Smooth muscle cell (in vitro differentiated cells): ENCODE measurements at regions not wholly inside any gene's neighbourhood (a gene's known extent, or its start where the extent isn't known, plus 50 kb on each side); places are given as distances from the start of the nearest gene placed in this dataset.

Experiments
- DNase-seq: peaks from one replicate; lab custom pipeline; 2025; ENCODE audit not compliant: unreplicated experiment; lab: John Stamatoyannopoulos, UW
- H2AFZ ChIP-seq: fragments of 200-600 bp; sonication (generic); 2 replicates; pipeline ENCODE4 v1.6.0; 2016; ENCODE audit warnings: antibody characterized with exemption, low read depth, mild to moderate bottlenecking
- H3F3A ChIP-seq: fragments of 200-600 bp; sonication (generic); 2 replicates; pipeline ENCODE4 v1.6.0; 2017; ENCODE audit warnings: antibody characterized with exemption, low read depth
- H3K27ac ChIP-seq: fragments of 200-600 bp; sonication (generic); 2 replicates; pipeline ENCODE4 v1.5.1; 2016; ENCODE audit warnings: low read depth, mild to moderate bottlenecking
- H3K27me3 ChIP-seq: fragments of 200-600 bp; sonication (generic); 2 replicates; pipeline ENCODE4 v1.6.1; 2016; ENCODE audit warnings: low read depth, mild to moderate bottlenecking
- H3K36me3 ChIP-seq: fragments of 200-600 bp; sonication (generic); 2 replicates; pipeline ENCODE4 v1.5.1; 2016; ENCODE audit warnings: low read depth
- H3K4me1 ChIP-seq: fragments of 200-600 bp; sonication (generic); 2 replicates; pipeline ENCODE4 v1.5.1; 2016; ENCODE audit warnings: low read depth
- H3K4me2 ChIP-seq: fragments of 200-600 bp; sonication (generic); 2 replicates; pipeline ENCODE4 v1.6.0; 2016; ENCODE audit warnings: mild to moderate bottlenecking
- H3K4me3 ChIP-seq: fragments of 200-600 bp; sonication (generic); 2 replicates; pipeline ENCODE4 v1.5.1; 2016; ENCODE audit warnings: mild to moderate bottlenecking
- H3K79me2 ChIP-seq: fragments of 200-600 bp; sonication (generic); 2 replicates; pipeline ENCODE4 v1.6.0; 2016; ENCODE audit warnings: low read depth, mild to moderate bottlenecking
- H3K9ac ChIP-seq: fragments of 200-600 bp; sonication (generic); 2 replicates; pipeline ENCODE4 v1.6.0; 2016; ENCODE audit warnings: low read depth
- H3K9me3 ChIP-seq: fragments of 200-600 bp; sonication (generic); replicated peaks from 2 replicates; pipeline ENCODE4 v1.5.1; 2016; ENCODE audit warnings: low read depth
- H4K20me1 ChIP-seq: fragments of 200-600 bp; sonication (generic); 2 replicates; pipeline ENCODE4 v1.6.0; 2016; ENCODE audit warnings: low read depth
- WGBS: methylation state at CpG from one replicate; pipeline ENCODE4 v1.1.7; 2016; ENCODE audit warnings: low lambda C conversion rate; 5-methylcytosine and 5-hydroxymethylcytosine counted together
- TF ChIP-seq, protein P1 (sequence below): fragments of 200-600 bp; sonication (generic); IDR thresholded peaks from 2 replicates; pipeline ENCODE4 v1.5.1; 2017; ENCODE audit warnings: borderline replicate concordance, mild to moderate bottlenecking, antibody characterized with exemption; ENCODE audit not compliant: insufficient read depth, poor library complexity, severe bottlenecking

- TF ChIP-seq, protein P1, sequence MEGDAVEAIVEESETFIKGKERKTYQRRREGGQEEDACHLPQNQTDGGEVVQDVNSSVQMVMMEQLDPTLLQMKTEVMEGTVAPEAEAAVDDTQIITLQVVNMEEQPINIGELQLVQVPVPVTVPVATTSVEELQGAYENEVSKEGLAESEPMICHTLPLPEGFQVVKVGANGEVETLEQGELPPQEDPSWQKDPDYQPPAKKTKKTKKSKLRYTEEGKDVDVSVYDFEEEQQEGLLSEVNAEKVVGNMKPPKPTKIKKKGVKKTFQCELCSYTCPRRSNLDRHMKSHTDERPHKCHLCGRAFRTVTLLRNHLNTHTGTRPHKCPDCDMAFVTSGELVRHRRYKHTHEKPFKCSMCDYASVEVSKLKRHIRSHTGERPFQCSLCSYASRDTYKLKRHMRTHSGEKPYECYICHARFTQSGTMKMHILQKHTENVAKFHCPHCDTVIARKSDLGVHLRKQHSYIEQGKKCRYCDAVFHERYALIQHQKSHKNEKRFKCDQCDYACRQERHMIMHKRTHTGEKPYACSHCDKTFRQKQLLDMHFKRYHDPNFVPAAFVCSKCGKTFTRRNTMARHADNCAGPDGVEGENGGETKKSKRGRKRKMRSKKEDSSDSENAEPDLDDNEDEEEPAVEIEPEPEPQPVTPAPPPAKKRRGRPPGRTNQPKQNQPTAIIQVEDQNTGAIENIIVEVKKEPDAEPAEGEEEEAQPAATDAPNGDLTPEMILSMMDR, result no peak
- Histone ChIP-seq H4K20me1 (no peaks in the 10 kb centered on the region), H2AFZ (no peak overlapping the region), H3K4me3 (no peak overlapping the region), H3F3A (no peaks in the 10 kb centered on the region), H3K4me1 (no peaks in the 10 kb centered on the region), H3K79me2 (no peaks in the 10 kb centered on the region), H3K9me3 (no peaks in the 10 kb centered on the region), H3K9ac (no peak overlapping the region), H3K4me2 (no peak overlapping the region), H3K36me3 (no peaks in the 10 kb centered on the region), H3K27ac (no peak overlapping the region), H3K27me3 (no peaks in the 10 kb centered on the region)
- 91% methylated on average over 1 of the region's 1 CpG for WGBS
- DNase-seq, result no peak
Measured at GRCh38 chr2:19139386-19139785, 219.0 kb downstream of the OSR1 start.

DNA sequence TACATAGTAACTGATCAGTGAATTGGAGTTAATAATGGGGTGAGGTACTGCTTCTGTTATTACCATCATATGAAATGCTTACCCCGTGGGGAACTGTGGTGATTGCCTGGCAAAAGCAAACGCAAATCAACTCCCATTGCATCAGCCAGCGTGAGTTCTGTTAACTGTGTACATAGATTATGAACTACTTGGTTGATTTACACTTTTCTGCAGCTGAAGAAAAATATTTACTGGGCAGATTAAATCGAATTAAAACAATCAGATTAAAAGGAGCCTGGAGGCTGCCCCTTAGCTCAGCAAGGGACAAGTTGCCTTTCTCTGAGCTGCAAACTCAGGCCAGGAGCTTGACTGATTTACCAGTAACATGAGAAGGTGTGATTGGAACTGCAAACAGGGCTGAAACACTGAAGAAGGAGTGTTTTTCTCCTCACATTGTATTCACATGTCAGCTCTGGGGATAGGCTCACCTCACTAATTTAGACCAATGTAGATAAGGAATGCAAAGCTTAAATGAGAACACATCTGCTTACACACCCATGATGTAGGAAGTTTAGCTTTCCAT is 220.1 kb downstream of the OSR1 start:
- Histone ChIP-seq H4K20me1 (no peaks in the 10 kb centered on the region), H3K4me2 (no peak overlapping the region), H3K9me3 (no peaks in the 10 kb centered on the region), H3K79me2 (no peaks in the 10 kb centered on the region), H2AFZ (no peak overlapping the region), H3K4me1 (no peaks in the 10 kb centered on the region), H3K27ac (no peak overlapping the region), H3K9ac (no peak overlapping the region), H3K4me3 (no peak overlapping the region), H3K27me3 (no peaks in the 10 kb centered on the region), H3K36me3 (no peaks in the 10 kb centered on the region), H3F3A (no peaks in the 10 kb centered on the region)
- TF ChIP-seq, protein P1, result no peak
- WGBS, result 57% methylated on average over 4 of the region's 4 CpGs
- no peak for DNase-seq

DNA sequence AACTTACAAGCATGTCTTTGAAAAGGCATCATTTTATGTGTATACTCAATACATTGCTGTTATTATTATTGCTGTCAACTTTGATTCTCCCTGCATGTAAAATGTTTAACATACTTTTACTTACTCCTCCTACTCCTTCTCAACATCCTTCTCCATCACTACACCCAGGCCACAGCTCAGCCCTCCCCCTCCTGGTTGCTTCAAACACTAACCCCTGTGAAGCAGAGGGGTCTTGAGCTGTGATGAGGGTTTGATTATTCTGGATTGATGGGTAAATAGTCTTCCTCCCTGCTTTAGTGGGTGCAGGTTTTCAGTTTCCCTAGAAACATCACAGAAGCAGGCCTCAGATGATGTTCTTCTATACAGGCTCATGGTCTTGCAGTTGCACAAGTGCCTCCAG is 221.0 kb downstream of the OSR1 start:
- Histone ChIP-seq H2AFZ (no peak overlapping the region), H3K4me3 (no peak overlapping the region), H3K9me3 (no peaks in the 10 kb centered on the region)

GRCh38 chr2:19132967-19133366 is 225.5 kb downstream of the OSR1 start:
- WGBS, result 90% methylated on average over 2 of the region's 2 CpGs
- H3K4me1 ChIP-seq, result peaks cover 5% of the 10 kb centered on the region
- H3K9ac ChIP-seq, result no peak overlapping the region
- no peak overlapping the region for H2AFZ ChIP-seq
- no peaks in the 10 kb centered on the region for H3K27me3 ChIP-seq
- H3K27ac ChIP-seq, result no peak overlapping the region
- TF ChIP-seq, protein P1, result no peak
- no peak overlapping the region for H3K4me3 ChIP-seq
- no peaks in the 10 kb centered on the region for H3F3A ChIP-seq
- no peaks in the 10 kb centered on the region for H3K36me3 ChIP-seq
- H4K20me1 ChIP-seq, result no peaks in the 10 kb centered on the region
- no peaks in the 10 kb centered on the region for H3K79me2 ChIP-seq
- H3K4me2 ChIP-seq, result no peak overlapping the region
- no peak for DNase-seq
- no peaks in the 10 kb centered on the region for H3K9me3 ChIP-seq

More for the DNA sequence above, 221.0 kb downstream of the OSR1 start:
- no peaks in the 10 kb centered on the region for H3K36me3 ChIP-seq
- TF ChIP-seq, protein P1, result no peak
- no peak overlapping the region for H3K9ac ChIP-seq
- DNase-seq, result no peak
- H3K27me3 ChIP-seq, result no peaks in the 10 kb centered on the region
- no peaks in the 10 kb centered on the region for H4K20me1 ChIP-seq
- H3F3A ChIP-seq, result no peaks in the 10 kb centered on the region
- H3K27ac ChIP-seq, result no peak overlapping the region
- H3K4me1 ChIP-seq, result no peaks in the 10 kb centered on the region
- no peaks in the 10 kb centered on the region for H3K79me2 ChIP-seq
- no peak overlapping the region for H3K4me2 ChIP-seq
